HL-60 (cell line): ENCODE measurements at regions not wholly inside any gene's neighbourhood (a gene's known extent, or its start where the extent isn't known, plus 50 kb on each side); places are given as distances from the start of the nearest gene placed in this dataset.

Experiments used
- CTCF ChIP-seq: IDR thresholded peaks from one replicate; pipeline ENCODE4 v1.5.1; 2011; ENCODE audit warnings: low read length, control low read depth, inconsistent platforms; ENCODE audit not compliant: insufficient read depth
- GABPA ChIP-seq: IDR thresholded peaks from 2 replicates; pipeline ENCODE4 v1.6.1; 2012; ENCODE audit warnings: low read depth
- POLR2AphosphoS5 ChIP-seq: IDR thresholded peaks from 2 replicates; pipeline ENCODE4 v1.6.1; 2012; ENCODE audit warnings: low read depth
- REST ChIP-seq: IDR thresholded peaks from 2 replicates; pipeline ENCODE4 v1.6.1; 2012; ENCODE audit warnings: low read depth; ENCODE audit not compliant: insufficient replicate concordance
- SPI1 ChIP-seq: IDR thresholded peaks from 2 replicates; pipeline ENCODE4 v1.6.1; 2012; ENCODE audit warnings: low read depth, mild to moderate bottlenecking, borderline replicate concordance

GRCh38 chrX:11968991-11969390, 169.3 kb upstream of the FRMPD4 start:
- no peak for TF ChIP-seq CTCF
- no peak for TF ChIP-seq POLR2AphosphoS5
- no peak for TF ChIP-seq SPI1
- no peak for TF ChIP-seq REST
- TF ChIP-seq GABPA: no peak
